Vagina (tissue), 2 donors: ENCODE measurements at regions not wholly inside any gene's neighbourhood (a gene's known extent, or its start where the extent isn't known, plus 50 kb on each side); places are given as distances from the start of the nearest gene placed in this dataset.

Source experiments
- DNase-seq, 2 donors: peaks; one replicate each; pipeline ENCODE4 v3.0.0-alpha.2; 2017; ENCODE audit errors: extremely low spot score in 2 of 2
- H3K27ac ChIP-seq: fragments of 200-600 bp; sonication (generic); one replicate; pipeline ENCODE4 v1.5.1; 2019
- H3K27me3 ChIP-seq: fragments of 200-600 bp; sonication (generic); one replicate; pipeline ENCODE4 v1.5.1; 2019
- H3K36me3 ChIP-seq, 2 donors: fragments of 200-600 bp; sonication (generic); one replicate each; pipeline ENCODE4 v1.5.1; 2017 to 2019
- H3K4me1 ChIP-seq: fragments of 200-600 bp; sonication (generic); one replicate; pipeline ENCODE4 v1.5.1; 2019
- H3K4me3 ChIP-seq, 2 donors: fragments of 200-600 bp; sonication (generic); 1 replicate in 1 of 2; 2 replicates in 1 of 2; pipeline ENCODE4 v1.5.1; 2016 to 2019
- H3K9me3 ChIP-seq: fragments of 200-600 bp; sonication (generic); one replicate; pipeline ENCODE4 v1.5.1; 2019
- CTCF ChIP-seq, 3 experiments: fragments of 450-650 bp in 2 of 3; fragments of 200-600 bp in 1 of 3; sonication (generic) in 1 of 3; IDR thresholded peaks; one replicate each; pipeline ENCODE4 v1.5.1; 2017 to 2019; ENCODE audit warnings: antibody characterized with exemption in 3 of 3, mild to moderate bottlenecking in 2 of 3, moderate library complexity in 2 of 3
- POLR2A ChIP-seq, 2 donors: fragments of 450-650 bp; IDR thresholded peaks; one replicate each; pipeline ENCODE4 v1.6.1; 2017; ENCODE audit warnings: antibody characterized with exemption in 2 of 2, mild to moderate bottlenecking in 2 of 2, moderate library complexity in 2 of 2
- POLR2AphosphoS5 ChIP-seq, 2 donors: sonication (generic); formaldehyde crosslinking; IDR thresholded peaks; one replicate each; pipeline ENCODE4 v1.9.0; 2017; ENCODE audit warnings: antibody characterized with exemption in 2 of 2, mild to moderate bottlenecking in 2 of 2, low read depth in 1 of 2; ENCODE audit not compliant: insufficient read depth in 1 of 2
- intact Hi-C: fragments of 100-400 bp; cut with DNase I; formaldehyde crosslinking; loops from one replicate; pipeline ENCODE4 v1.15.1; 2023

GRCh38 chr4:121220698-121221097, 56.6 kb upstream of the TNIP3 start:
- Histone ChIP-seq H3K27me3 (no peaks in the 10 kb centered on the region), H3K4me1 (no peaks in the 10 kb centered on the region), H3K4me3 (no peak overlapping the region), H3K27ac (no peak overlapping the region), H3K9me3 (no peaks in the 10 kb centered on the region), H3K36me3 (no peaks in the 10 kb centered on the region)
- no peak for TF ChIP-seq POLR2A (IDR thresholded peaks at IDR 0.05)
- TF ChIP-seq POLR2AphosphoS5 (IDR thresholded peaks at IDR 0.05; ENCODE audit: insufficient read depth in 1 of 2, low read depth in 1 of 2) = no peak
- TF ChIP-seq CTCF (IDR thresholded peaks at IDR 0.05) = no peak
- no peak for DNase-seq
- intact Hi-C loops = no loop called here

DNA sequence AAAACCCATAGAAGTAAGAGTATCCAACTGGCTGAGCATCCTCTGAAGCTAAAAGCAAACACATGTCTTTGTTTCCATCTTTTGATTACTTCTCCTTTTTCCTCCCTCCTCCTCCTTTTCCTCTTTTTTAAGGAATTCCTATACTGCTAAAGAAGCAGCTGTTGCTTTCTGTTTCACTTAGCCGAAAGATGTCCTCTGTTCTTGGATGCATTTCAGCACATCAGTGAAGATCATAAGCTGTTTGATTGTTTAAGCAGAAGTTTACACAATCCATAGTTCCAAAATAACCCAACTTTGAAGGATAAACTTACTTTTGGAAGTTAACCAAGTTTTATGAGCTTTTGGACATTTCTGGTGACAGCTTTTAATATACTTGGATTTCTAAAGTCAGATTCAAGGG, 55.1 kb upstream of the TNIP3 start:
- no peaks in the 10 kb centered on the region for H3K4me1 ChIP-seq
- no peaks in the 10 kb centered on the region for H3K27me3 ChIP-seq
- no peaks in the 10 kb centered on the region for H3K36me3 ChIP-seq
- no peak for DNase-seq
- H3K9me3 ChIP-seq = no peaks in the 10 kb centered on the region
- H3K4me3 ChIP-seq = no peak overlapping the region
- no peak overlapping the region for H3K27ac ChIP-seq
- TF ChIP-seq POLR2AphosphoS5 (IDR thresholded peaks at IDR 0.05; ENCODE audit: insufficient read depth in 1 of 2, low read depth in 1 of 2) = no peak
- TF ChIP-seq POLR2A (IDR thresholded peaks at IDR 0.05) = no peak
- TF ChIP-seq CTCF (IDR thresholded peaks at IDR 0.05) = no peak
- intact Hi-C loops = no loop called here

DNA sequence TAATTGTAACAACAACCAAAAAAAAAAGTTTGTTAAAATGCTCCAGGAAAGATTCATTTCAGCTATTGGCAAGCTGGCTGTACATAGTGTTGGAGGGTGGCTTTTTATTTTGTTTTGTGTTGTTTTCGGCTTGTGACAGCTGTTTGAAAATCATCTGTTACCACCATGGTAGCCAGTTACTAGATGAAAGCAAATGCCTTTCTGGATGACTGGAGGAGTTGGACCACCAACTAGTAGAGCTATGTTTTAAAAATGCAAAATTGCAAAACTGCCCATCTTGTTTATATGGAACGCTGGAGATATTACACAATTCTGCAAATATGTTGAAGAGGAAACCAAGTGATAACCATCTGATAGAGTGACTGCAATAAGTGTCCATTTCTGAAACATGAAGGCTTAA, 53.2 kb upstream of the TNIP3 start:
- Histone ChIP-seq H3K27me3 (no peaks in the 10 kb centered on the region), H3K4me3 (no peak overlapping the region), H3K27ac (no peak overlapping the region), H3K36me3 (no peaks in the 10 kb centered on the region), H3K4me1 (no peaks in the 10 kb centered on the region), H3K9me3 (no peaks in the 10 kb centered on the region)
- intact Hi-C loops = no loop called here
- no peak for DNase-seq
- TF ChIP-seq CTCF (IDR thresholded peaks at IDR 0.05) (no peak), POLR2AphosphoS5 (IDR thresholded peaks at IDR 0.05; ENCODE audit: insufficient read depth in 1 of 2, low read depth in 1 of 2) (no peak), POLR2A (IDR thresholded peaks at IDR 0.05) (no peak)

GRCh38 chr4:121216461-121216860, 52.3 kb upstream of the TNIP3 start:
- Histone ChIP-seq H3K27ac (no peak overlapping the region), H3K4me3 (no peak overlapping the region), H3K27me3 (no peaks in the 10 kb centered on the region), H3K4me1 (no peaks in the 10 kb centered on the region), H3K9me3 (no peaks in the 10 kb centered on the region), H3K36me3 (no peaks in the 10 kb centered on the region)
- intact Hi-C loops = no loop called here
- TF ChIP-seq CTCF (IDR thresholded peaks at IDR 0.05) (no peak), POLR2AphosphoS5 (IDR thresholded peaks at IDR 0.05; ENCODE audit: insufficient read depth in 1 of 2, low read depth in 1 of 2) (no peak), POLR2A (IDR thresholded peaks at IDR 0.05) (no peak)
- DNase-seq = no peak

DNA sequence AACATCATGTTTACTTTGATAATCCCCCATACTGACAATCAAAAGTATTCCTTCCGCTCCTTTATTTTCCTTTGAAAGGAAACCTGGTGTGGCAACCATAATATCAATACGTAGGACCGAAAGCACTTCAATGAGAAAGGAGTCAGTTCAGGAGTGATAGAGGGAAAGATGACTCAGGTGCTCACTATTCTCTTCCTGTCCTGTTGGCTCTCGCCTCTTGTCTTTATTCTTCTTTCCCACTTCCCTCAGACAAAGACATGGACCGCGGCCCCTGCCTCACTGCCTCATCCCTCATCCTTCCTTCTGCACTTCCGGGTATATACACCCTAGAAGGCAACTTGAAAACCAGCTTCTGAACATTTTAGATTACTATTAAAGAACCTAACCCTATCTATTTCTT, 49.8 kb upstream of the TNIP3 start:
- no peak overlapping the region for H3K4me3 ChIP-seq
- TF ChIP-seq POLR2A (IDR thresholded peaks at IDR 0.05) (no peak), CTCF (IDR thresholded peaks at IDR 0.05) (no peak), POLR2AphosphoS5 (IDR thresholded peaks at IDR 0.05; ENCODE audit: insufficient read depth in 1 of 2, low read depth in 1 of 2) (no peak)
- no peak for DNase-seq
- no peak overlapping the region for H3K27ac ChIP-seq
- H3K36me3 ChIP-seq = no peaks in the 10 kb centered on the region
- no peaks in the 10 kb centered on the region for H3K4me1 ChIP-seq
- intact Hi-C loops = no loop called here
- no peaks in the 10 kb centered on the region for H3K27me3 ChIP-seq
- no peaks in the 10 kb centered on the region for H3K9me3 ChIP-seq
